Breast epithelium (tissue), 4 donors: ENCODE measurements at regions not wholly inside any gene's neighbourhood (a gene's known extent, or its start where the extent isn't known, plus 50 kb on each side); places are given as distances from the start of the nearest gene placed in this dataset.

ENCODE experiments used
- DNase-seq, 2 donors: peaks; one replicate each; pipeline ENCODE4 v3.0.0-alpha.2; 2019; ENCODE audit warnings: low spot score in 2 of 2
- H3K27ac ChIP-seq, 2 donors: fragments of 200-600 bp; sonication (generic) in 1 of 2; one replicate each; pipeline ENCODE4 v1.5.1; 2016 to 2019; ENCODE audit warnings: mild to moderate bottlenecking in 1 of 2
- H3K27me3 ChIP-seq, 2 donors: fragments of 200-600 bp; sonication (generic) in 1 of 2; one replicate each; pipeline versions ENCODE4 v1.5.1 to v1.6.0; 2017 to 2019; ENCODE audit warnings: control low read depth in 1 of 2, mild to moderate bottlenecking in 1 of 2
- H3K36me3 ChIP-seq: fragments of 200-600 bp; one replicate; pipeline ENCODE4 v1.5.1; 2019
- H3K4me1 ChIP-seq, 2 donors: fragments of 200-600 bp; sonication (generic); one replicate each; pipeline ENCODE4 v1.5.1; 2016 to 2019; ENCODE audit warnings: control low read depth in 1 of 2
- H3K4me3 ChIP-seq, 3 donors: fragments of 200-600 bp; sonication (generic); 1 replicate in 2 of 3; 2 replicates in 1 of 3; pipeline ENCODE4 v1.5.1; 2016 to 2019; ENCODE audit warnings: mild to moderate bottlenecking in 3 of 3, moderate library complexity in 2 of 3
- H3K9me3 ChIP-seq, 2 donors: fragments of 200-600 bp; sonication (generic) in 1 of 2; one replicate each; pipeline ENCODE4 v1.5.1; 2016 to 2019; ENCODE audit warnings: control low read depth in 1 of 2
- CTCF ChIP-seq, 3 donors: fragments of 450-650 bp; IDR thresholded peaks; one replicate each; pipeline ENCODE4 v1.5.1; 2016 to 2017; ENCODE audit warnings: antibody characterized with exemption in 3 of 3, mild to moderate bottlenecking in 3 of 3, moderate library complexity in 3 of 3
- POLR2A ChIP-seq: fragments of 450-650 bp; IDR thresholded peaks from one replicate; pipeline ENCODE4 v1.6.1; 2016; ENCODE audit warnings: antibody characterized with exemption, mild to moderate bottlenecking, moderate library complexity
- POLR2AphosphoS5 ChIP-seq, 3 donors: sonication (generic); formaldehyde crosslinking; IDR thresholded peaks; one replicate each; pipeline ENCODE4 v1.6.1; 2017; ENCODE audit warnings: antibody characterized with exemption in 3 of 3
- intact Hi-C: fragments of 100-400 bp; cut with DNase I; formaldehyde crosslinking; loops from one replicate; pipeline ENCODE4 v1.15.1; 2023; ENCODE audit warnings: low total_unique reads

- Histone ChIP-seq H3K36me3 (no peaks in the 10 kb centered on the region), H3K4me3 (no peak overlapping the region), H3K27ac (no peak overlapping the region), H3K9me3 (no peaks in the 10 kb centered on the region), H3K27me3 (no peaks in the 10 kb centered on the region), H3K4me1 (no peaks in the 10 kb centered on the region)
- intact Hi-C loops, result no loop called here
- no peak for DNase-seq
- TF ChIP-seq CTCF (IDR thresholded peaks at IDR 0.05) (no peak), POLR2AphosphoS5 (IDR thresholded peaks at IDR 0.05) (no peak), POLR2A (no peak)
Measured at GRCh38 chr4:102172341-102172740, 172.9 kb downstream of the SLC39A8 start.

- no peak overlapping the region for H3K4me3 ChIP-seq
Measured at GRCh38 chr4:102170910-102171309, 174.4 kb downstream of the SLC39A8 start.

GRCh38 chr4:102169345-102169744 is 175.9 kb downstream of the SLC39A8 start:
- Histone ChIP-seq H3K27ac (no peak overlapping the region), H3K9me3 (no peaks in the 10 kb centered on the region), H3K4me3 (no peak overlapping the region), H3K4me1 (no peaks in the 10 kb centered on the region), H3K27me3 (no peaks in the 10 kb centered on the region), H3K36me3 (no peaks in the 10 kb centered on the region)
- intact Hi-C loops, result no loop called here
- no peak for DNase-seq
- no peak for TF ChIP-seq POLR2A
- no peak for TF ChIP-seq POLR2AphosphoS5 (IDR thresholded peaks at IDR 0.05)
- no peak for TF ChIP-seq CTCF (IDR thresholded peaks at IDR 0.05)

More at GRCh38 chr4:102170910-102171309, 174.4 kb downstream of the SLC39A8 start:
- H3K27ac ChIP-seq, result no peak overlapping the region
- DNase-seq, result no peak
- TF ChIP-seq POLR2A, result no peak
- TF ChIP-seq POLR2AphosphoS5 (IDR thresholded peaks at IDR 0.05), result no peak
- TF ChIP-seq CTCF (IDR thresholded peaks at IDR 0.05), result no peak
- H3K27me3 ChIP-seq, result no peaks in the 10 kb centered on the region
- H3K4me1 ChIP-seq, result no peaks in the 10 kb centered on the region
- no peaks in the 10 kb centered on the region for H3K36me3 ChIP-seq
- intact Hi-C loops, result no loop called here
- no peaks in the 10 kb centered on the region for H3K9me3 ChIP-seq

- Histone ChIP-seq H3K27ac (no peak overlapping the region), H3K27me3 (no peaks in the 10 kb centered on the region), H3K9me3 (no peaks in the 10 kb centered on the region), H3K36me3 (no peaks in the 10 kb centered on the region), H3K4me3 (no peak overlapping the region), H3K4me1 (no peaks in the 10 kb centered on the region)
- intact Hi-C loops, result no loop called here
- no peak for DNase-seq
- TF ChIP-seq CTCF (IDR thresholded peaks at IDR 0.05), result no peak
- TF ChIP-seq POLR2A, result no peak
- no peak for TF ChIP-seq POLR2AphosphoS5 (IDR thresholded peaks at IDR 0.05)
Measured at GRCh38 chr4:102168580-102168979, 176.7 kb downstream of the SLC39A8 start.

GRCh38 chr4:102165584-102165983 is 179.7 kb downstream of the SLC39A8 start:
- Histone ChIP-seq H3K9me3 (no peaks in the 10 kb centered on the region), H3K4me1 (no peaks in the 10 kb centered on the region), H3K4me3 (no peak overlapping the region), H3K36me3 (no peaks in the 10 kb centered on the region), H3K27ac (no peak overlapping the region), H3K27me3 (no peaks in the 10 kb centered on the region)
- TF ChIP-seq POLR2A (no peak), POLR2AphosphoS5 (IDR thresholded peaks at IDR 0.05) (no peak)
- intact Hi-C loops, result no loop called here
- no peak for DNase-seq
